GM18502 (cell line): ENCODE measurements at regions not wholly inside any gene's neighbourhood (a gene's known extent, or its start where the extent isn't known, plus 50 kb on each side); places are given as distances from the start of the nearest gene placed in this dataset.

Experiments
- ATAC-seq: cut with Tn5 transposase; IDR thresholded peaks from one replicate; pipeline ENCODE4 v1.9.1; 2021; ENCODE audit warnings: mild to moderate bottlenecking; ENCODE audit not compliant: unreplicated experiment, poor library complexity

DNA sequence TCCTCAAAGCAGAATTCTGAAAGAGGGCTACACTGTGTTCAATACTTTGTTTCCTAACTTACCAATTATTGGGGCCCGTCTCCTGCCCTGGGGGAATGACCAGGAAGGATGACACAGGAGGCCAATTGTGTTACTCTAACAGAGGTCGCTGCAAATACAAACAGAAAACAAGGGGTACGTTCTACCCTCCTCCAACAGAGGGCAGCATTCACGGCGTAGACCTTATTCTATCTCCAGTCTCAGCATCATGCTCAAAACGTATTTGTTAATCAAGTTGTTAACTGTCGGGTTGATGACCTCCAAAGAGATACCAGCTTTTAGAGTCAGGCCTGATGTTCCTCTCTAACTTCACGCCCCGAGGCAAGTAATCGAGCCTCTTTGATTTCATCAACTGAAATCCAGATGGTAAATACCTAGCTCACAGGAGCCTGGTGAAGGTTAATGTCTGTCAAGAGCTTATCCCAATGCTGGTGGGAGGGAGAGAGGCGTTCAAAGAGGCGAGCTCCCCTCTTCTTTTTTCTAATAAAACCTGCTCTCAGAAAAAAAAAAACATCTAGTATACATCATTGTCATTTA, 181.0 kb upstream of the KCNIP4 start:
- ATAC-seq = no peak

DNA sequence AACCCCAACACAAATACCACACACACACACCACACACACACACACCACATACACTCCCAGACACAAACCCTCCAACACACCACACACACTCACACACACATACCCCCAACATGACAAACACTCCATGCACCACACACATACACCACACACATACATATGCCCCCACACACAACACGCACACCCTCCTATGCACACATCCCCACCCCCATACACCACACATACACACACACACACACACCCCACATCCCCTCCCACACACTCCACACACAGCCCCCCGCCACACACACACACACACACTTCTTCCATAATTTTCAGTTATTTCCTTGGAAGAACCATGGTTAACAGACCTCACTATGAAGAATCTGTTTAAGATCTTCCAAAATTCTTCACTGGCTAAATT, 173.5 kb upstream of the KCNIP4 start:
- ATAC-seq = no peak

DNA sequence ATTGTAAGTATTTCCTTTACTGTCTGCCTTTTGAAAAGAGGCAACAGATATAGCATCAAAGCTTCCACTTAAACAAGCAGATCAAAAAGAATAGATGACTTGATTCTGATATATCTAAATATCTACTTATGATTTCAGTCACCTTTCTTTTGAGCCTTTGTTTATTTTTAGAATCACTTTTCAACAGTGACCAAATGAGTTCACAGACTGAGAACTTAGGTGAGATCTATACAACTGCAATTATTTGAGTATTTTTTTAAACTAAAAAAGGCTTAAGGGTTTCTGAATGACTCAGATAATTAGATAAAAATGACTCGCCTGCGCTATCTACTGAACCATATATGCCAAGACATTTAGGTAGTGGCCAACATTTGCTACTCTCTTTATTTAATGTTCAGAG, 166.7 kb upstream of the KCNIP4 start:
- ATAC-seq = no peak

DNA sequence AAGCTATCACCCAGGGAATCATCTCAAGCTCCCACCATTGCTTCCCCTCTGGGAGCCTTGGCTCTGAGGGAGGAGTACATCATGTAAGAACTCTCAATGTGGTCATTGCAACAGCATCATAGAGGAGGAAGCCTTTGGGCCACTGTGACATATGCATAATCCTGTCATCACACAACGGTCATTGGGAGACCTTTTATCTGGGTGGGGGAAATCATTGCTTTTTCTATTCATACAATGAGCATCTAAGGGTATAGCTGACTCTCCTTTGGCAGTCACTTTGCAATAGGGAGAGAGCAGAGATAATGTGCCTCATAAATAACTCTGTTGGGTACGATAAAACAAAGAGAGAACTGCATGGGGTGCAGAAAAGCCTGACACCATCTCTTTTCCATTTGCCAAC, 155.2 kb upstream of the KCNIP4 start:
- no peak for ATAC-seq

DNA sequence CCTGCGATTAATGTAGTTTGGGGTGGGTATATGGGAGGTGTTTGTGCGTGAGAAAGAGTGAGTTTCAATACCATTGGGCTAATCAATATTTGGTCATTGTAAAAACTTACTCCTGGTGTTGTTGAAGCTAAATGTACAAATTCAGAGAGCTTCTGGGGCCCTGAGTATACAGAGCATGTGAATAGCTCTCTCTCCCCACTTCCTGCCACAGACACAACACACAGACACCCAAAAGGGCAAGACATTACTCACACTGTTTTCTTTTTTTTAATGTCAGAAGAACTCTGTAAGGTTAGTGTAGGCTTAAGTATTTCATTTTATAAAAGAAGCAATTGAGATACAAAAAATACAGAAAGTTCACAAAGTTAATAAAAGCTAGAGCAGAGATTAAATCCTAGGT, 151.3 kb upstream of the KCNIP4 start:
- no peak for ATAC-seq

DNA sequence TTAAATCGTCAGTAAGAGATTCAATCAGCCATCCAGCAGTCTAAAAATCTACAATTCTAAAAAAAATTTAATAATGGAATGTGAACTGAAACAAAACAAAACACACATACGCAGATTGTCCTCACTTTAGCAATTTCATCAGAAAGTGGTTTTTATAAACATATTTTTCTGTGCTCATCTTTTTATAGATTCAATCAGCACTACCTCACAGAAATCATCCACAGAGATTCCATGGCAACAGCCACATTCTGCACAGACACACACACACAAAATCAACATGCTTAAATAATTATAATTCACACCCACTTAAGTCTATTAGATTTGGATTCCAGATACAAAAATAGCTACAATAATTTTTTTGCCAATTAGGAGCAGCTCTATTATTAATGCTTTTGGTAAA, 149.0 kb upstream of the KCNIP4 start:
- ATAC-seq = no peak

DNA sequence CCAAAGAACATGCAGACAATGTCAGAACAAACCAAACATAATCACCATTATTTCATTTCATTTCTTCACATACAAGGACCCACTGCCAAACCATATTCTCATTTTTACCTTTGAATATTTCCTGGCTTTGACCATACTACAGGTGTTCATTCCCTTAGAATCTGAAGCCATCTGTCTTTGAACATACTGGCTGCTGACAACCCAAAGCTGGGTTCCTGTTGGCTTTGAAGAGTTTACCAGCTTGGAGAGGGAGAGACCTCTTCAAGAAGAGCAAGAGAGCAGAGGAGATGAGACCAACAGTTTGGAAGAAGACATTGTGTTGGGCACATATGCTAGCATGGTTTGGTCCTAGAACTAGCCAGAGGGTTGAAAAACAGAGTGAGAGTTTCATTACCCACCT, 145.6 kb upstream of the KCNIP4 start:
- no peak for ATAC-seq

DNA sequence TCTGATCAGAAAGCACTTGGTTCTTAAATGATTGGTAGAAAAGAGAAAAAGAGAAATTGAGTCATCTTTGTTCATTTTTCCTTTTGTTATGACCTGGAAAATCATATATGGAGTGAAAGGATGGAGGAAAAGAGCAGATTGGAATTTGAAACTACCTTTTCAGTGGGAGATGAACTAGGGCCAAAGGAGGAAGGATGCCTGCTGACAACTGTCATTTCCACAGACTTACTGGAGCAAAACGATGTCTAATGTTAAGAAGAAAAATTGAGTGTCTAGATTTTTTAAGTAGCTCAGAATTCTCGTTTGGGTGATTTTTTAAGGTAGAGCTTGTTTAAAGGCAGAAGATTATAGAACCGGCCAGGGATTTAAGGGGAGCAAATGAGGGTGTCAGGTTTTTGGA, 144.6 kb upstream of the KCNIP4 start:
- no peak for ATAC-seq

DNA sequence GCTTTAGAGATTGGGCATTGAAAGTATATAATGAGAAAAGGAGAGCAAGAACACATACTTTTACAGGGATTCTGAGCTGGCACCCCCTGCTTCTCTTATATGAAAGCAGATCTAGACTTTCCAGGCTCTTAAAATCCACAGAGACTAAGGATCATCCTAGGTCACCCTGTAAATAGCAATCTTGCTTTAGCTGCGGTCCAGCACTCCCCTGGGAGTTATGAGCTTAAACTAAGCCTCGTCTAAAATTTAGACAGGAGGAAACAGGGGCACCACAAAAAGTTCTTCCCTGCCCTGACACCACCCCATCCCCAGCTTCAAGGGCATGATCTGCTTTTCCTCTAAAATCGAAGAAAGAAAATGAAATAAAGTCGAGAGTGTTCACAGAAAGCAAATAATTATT, 143.3 kb upstream of the KCNIP4 start:
- no peak for ATAC-seq

DNA sequence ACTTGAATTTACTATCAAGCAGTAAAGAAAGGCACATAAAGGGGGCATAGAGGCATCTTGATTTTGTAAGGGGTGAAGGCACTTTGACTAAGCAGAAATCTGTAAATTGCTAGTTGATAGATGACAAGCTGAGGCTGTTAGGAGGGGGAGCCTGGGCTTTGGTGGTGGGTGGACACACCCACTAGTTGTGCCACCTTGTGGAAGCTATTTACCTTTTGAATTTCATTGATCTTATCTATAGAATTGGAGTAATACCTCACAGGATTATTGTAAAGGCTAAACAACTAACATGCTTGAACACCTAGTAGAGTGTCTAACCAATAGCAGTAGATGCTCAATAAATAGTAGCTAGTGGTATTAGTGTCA, 142.8 kb upstream of the KCNIP4 start:
- no peak for ATAC-seq

DNA sequence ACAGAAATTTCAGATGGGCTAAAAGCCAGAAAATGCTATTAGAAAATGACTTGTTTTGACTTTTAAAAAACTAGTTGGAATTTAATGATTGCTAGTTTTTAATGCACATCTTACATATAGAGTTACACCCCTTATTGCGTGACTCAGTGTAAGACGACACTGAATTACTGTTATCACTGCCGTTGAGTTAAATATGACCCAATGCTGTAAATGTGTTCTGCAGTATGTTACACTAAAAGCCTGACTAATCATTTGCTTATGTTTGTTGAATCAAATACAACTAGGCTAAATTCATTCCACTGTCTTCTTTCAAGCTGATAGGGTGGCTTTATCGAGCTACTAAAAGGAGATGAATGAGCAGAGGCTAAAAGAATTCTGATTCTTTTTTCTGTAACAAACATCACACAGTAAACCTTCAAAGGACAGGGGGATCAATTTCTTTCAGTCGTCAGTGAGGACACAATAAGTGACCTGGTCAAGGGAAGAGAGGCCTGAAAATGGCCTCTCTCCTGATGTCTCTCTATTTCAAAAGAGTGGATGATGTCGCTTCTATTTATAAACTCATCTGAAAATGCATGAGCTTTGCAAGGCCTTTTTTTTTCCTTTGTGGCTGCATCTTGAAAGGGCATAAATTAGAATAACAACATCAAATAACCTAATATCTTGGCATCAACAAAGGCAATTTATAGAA, 142.2 kb upstream of the KCNIP4 start:
- ATAC-seq = no peak

DNA sequence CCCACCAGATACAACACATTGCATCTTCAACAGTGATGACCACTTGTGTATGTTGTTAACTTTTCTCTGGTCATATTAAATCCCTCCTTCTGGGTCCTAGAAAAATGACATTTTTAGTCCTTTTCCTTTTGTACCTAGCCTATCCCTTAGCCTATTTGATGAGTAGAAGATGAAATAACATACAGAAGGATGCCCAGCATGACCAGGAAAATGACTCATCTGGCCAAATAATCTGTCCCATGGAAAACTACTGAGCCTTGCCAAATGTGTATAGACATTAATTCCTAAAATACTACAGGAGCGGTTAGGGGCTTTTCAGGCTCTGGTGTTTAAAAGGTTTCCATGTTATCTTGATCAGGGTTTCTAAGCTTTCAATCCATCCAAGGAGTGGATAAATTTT, 129.0 kb upstream of the KCNIP4 start:
- ATAC-seq = no peak

DNA sequence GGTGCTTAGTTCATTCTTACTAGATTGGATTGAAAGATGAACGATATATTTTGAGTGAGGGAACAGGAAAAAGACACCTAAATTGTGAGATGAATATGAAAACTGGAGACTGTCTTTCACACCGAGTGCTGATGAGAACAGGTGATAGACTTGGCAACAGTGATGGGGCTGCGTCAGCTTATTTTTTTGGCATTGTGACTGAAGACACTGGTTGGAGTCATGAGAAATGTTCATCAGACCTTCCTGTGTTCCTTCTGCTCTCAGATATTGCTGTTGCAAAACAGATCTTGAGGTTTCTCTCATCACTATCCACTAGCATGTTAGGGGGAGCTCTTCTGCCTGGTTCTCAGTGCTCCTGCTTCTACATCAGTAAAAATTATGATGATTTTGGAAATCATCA, 124.2 kb upstream of the KCNIP4 start:
- ATAC-seq = no peak

DNA sequence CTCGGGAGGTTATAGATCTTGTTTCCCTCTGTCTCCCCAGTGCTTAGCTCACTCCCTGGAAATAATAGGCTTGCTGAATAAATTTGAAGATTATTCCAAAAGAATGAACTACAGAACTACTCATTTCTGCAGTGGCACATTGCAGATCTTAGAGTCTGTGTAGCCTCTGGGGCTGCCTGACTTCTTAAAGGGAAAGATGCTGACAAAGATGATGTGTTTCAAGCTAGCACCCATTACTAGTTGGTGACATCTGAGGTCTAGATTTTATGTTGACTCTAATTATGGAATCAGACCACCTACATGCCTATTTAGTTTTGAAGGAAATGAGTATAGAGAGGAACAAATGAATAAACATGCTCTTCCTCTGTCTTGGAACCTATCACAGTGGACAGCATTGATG, 123.7 kb upstream of the KCNIP4 start:
- ATAC-seq = no peak

DNA sequence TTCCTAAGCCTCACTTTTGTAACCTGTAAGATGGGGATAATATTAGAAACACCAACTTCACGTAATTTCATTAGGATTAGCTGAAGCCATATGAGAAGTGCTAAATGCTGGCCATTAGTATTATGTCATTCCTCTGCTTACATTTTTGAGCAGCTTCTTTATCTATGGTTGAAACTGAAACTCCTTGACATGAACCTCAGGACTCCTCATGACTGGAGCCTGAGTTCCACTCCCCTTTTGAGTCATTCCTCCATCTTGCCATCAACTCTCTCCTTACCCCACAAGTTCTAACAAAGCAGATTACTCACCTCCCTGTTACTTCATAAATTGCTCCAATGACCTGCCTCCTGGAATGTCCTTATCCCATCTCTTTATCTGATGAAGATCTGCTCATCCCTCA, 123.2 kb upstream of the KCNIP4 start:
- ATAC-seq = peak; percentile 81

DNA sequence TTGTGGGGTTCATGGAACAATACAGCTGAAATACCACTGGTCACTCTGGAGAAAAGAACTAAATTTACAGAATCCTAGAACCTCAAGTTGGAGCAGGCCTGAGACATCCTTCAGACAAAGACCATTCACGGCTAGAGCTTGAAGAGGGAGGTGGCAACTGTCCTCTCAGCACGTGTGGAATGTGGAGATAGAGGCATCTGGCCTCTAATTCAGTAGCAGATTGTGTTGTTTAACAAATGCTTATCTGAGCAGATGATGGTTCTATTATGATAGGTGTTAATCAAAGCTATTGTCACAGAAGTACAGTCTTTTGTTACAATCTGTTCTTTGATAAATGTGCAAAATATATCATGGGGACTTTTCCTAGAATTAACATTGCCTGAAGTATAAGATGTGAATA, 121.7 kb upstream of the KCNIP4 start:
- ATAC-seq = no peak

DNA sequence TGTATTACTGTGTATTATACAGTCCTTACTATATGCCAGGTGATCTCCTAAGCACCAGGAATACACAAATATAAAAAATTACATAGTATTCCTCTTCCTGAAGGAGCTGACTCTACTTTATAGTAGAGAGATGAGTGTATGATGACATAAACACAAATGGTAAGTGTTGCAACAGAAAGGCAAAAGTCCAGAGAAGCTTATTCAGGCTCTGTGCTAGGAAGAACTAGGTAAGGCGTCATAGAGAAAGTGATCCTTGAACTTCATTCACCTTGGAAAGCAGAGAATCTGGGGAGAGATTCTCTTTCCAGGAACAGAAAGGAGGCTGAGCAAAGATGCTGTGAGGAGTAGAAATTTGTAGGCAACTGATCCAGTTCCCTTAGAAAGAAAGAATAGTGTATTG, 115.0 kb upstream of the KCNIP4 start:
- ATAC-seq = no peak

DNA sequence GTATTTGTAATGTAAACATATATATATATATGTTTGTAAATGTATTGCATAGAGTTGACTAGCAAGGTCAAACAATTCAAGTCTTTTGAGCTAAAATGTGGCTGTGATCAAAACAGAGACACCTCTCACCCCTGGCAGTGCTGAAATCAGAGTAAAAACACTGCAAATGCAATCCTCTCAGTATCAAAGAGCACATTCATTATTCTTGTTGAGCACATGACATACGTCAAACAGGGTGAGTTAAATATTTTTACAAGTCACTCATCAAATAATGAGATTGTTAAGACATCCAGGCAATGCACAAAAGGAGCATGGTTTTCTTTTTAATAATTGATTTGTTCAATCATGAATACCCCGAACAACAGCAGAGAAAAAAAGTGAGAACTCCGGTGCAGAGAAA, 114.1 kb upstream of the KCNIP4 start:
- no peak for ATAC-seq

DNA sequence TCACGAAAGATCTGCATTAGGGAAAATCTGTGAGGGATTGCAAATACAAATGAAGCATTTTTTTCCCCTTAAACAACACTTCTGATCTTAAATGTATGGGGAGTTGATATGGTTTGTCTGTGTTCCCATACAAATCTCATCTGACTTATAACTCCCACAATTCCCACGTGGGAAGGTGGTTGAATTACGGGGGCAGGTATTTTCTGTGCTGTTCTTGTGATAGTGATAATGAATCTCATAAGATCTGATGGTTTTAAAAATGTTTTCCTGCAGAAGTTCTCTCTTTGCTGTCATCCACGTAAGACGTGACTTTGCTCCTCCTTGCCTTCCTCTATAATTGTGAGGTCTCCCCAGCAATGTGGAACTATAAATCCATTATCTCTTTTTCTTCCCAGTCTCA, 107.4 kb upstream of the KCNIP4 start:
- no peak for ATAC-seq

DNA sequence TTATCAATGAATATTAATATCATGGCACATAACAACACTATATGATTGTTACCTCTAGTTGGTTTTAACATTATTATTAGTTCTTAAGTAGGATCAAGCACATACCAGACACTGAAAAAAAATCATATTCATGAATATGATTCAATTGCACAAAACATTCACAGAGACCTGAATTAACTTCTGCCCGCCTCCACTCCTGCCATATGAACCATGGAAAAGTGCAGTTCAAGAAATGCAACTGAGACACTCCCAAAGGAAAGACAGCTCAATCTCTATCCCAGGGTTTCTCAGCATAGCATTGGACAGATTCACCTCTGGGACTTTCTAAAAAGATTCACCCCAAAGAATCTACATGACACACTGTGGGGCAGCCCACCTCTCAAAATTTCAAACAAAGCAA, 103.5 kb upstream of the KCNIP4 start:
- ATAC-seq = no peak

DNA sequence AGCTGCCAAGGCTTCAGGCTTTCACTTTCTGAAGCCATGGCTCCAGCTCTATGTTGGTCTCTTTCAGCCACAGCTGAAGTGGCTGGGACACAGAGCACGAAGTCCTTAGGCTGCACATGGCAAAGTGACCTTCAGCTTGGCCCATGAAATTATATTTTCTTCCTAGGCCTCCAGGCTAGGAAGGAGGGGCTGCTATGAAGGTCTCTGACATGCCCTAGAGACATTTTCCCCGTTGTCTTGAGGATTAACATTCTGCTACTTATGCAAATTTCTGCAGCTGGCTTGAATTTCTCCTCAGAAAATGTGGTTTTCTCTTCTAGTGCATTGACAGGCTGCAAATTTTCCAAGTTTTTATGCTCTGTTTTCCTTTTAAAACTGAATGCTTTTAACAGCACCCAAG, 99.8 kb upstream of the KCNIP4 start:
- no peak for ATAC-seq

DNA sequence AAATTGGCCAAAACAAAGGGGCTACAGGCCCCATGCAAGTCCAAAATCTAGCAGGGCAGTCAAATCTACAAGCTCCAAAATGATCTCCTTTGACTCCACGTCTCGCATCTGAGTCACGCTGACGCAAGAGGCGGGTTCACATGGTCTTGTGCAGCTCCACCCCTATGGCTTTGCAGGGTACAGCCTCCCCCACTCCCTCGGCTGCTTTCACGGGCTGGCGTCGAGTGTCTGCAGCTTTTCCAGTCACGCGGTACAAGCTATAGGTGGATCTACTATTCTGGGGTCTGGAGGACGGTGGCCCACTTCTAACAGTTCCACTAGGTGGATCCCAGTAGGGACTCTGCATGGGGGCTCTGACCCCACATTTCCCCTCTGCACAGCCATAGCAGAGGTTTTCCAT, 99.2 kb upstream of the KCNIP4 start:
- no peak for ATAC-seq
